Right renal cortex interstitium (tissue), 3 donors: ENCODE measurements at regions not wholly inside any gene's neighbourhood (a gene's known extent, or its start where the extent isn't known, plus 50 kb on each side); places are given as distances from the start of the nearest gene placed in this dataset.

Experiments
- DNase-seq, 3 donors: peaks; one replicate each; pipeline ENCODE4 v3.0.0-alpha.2; 2013; ENCODE audit warnings: low read depth in 3 of 3, low spot score in 2 of 3

GRCh38 chr20:54897787-54898186 is 422.4 kb downstream of the DOK5 start:
- DNase-seq, result no peak

- no peak for DNase-seq
Observed at GRCh38 chr20:54891907-54892306, 416.5 kb downstream of the DOK5 start.

GRCh38 chr20:54879393-54879792 is 404.0 kb downstream of the DOK5 start:
- DNase-seq, result no peak

- DNase-seq, result no peak
Observed at GRCh38 chr20:54875307-54875706, 399.9 kb downstream of the DOK5 start.

GRCh38 chr20:54874718-54875117 is 399.3 kb downstream of the DOK5 start:
- no peak for DNase-seq

- DNase-seq, result no peak
Observed at GRCh38 chr20:54872440-54872839, 397.0 kb downstream of the DOK5 start.

- DNase-seq, result no peak
Observed at GRCh38 chr20:54869765-54870164, 394.4 kb downstream of the DOK5 start.

- no peak for DNase-seq
Observed at GRCh38 chr20:54865273-54865672, 389.9 kb downstream of the DOK5 start.

GRCh38 chr20:54860716-54861115 is 385.3 kb downstream of the DOK5 start:
- no peak for DNase-seq

- DNase-seq, result no peak
Observed at GRCh38 chr20:54856202-54856601, 380.8 kb downstream of the DOK5 start.

GRCh38 chr20:54849741-54850140 is 374.3 kb downstream of the DOK5 start:
- no peak for DNase-seq

- DNase-seq, result no peak
Observed at GRCh38 chr20:54848984-54849538, 373.7 kb downstream of the DOK5 start.

- DNase-seq, result no peak
Observed at GRCh38 chr20:54848262-54848661, 372.9 kb downstream of the DOK5 start.

GRCh38 chr20:54846948-54847347 is 371.6 kb downstream of the DOK5 start:
- no peak for DNase-seq

- DNase-seq, result no peak
Observed at GRCh38 chr20:54844346-54844745, 369.0 kb downstream of the DOK5 start.

- DNase-seq, result no peak
Observed at GRCh38 chr20:54843865-54844264, 368.5 kb downstream of the DOK5 start.

- no peak for DNase-seq
Observed at GRCh38 chr20:54843431-54843830, 368.0 kb downstream of the DOK5 start.

GRCh38 chr20:54839224-54839623 is 363.8 kb downstream of the DOK5 start:
- no peak for DNase-seq

- DNase-seq, result no peak
Observed at GRCh38 chr20:54837226-54837625, 361.8 kb downstream of the DOK5 start.

GRCh38 chr20:54822386-54822785 is 347.0 kb downstream of the DOK5 start:
- no peak for DNase-seq

GRCh38 chr20:54820392-54820791 is 345.0 kb downstream of the DOK5 start:
- DNase-seq, result no peak

GRCh38 chr20:54806462-54806861 is 331.1 kb downstream of the DOK5 start:
- DNase-seq, result no peak

- DNase-seq, result no peak
Observed at GRCh38 chr20:54794874-54795273, 319.5 kb downstream of the DOK5 start.
